GM19043 (cell line): ENCODE measurements at regions not wholly inside any gene's neighbourhood (a gene's known extent, or its start where the extent isn't known, plus 50 kb on each side); places are given as distances from the start of the nearest gene placed in this dataset.
"Not testable (repeated sequence)": the region's sequence is repeated elsewhere in the genome, so short reads cannot be mapped to it uniquely, and the experiment has no call there.

ENCODE experiments used
- ATAC-seq: cut with Tn5 transposase; IDR thresholded peaks from one replicate; pipeline ENCODE4 v1.9.1; 2021; ENCODE audit warnings: low read depth; ENCODE audit not compliant: unreplicated experiment

DNA sequence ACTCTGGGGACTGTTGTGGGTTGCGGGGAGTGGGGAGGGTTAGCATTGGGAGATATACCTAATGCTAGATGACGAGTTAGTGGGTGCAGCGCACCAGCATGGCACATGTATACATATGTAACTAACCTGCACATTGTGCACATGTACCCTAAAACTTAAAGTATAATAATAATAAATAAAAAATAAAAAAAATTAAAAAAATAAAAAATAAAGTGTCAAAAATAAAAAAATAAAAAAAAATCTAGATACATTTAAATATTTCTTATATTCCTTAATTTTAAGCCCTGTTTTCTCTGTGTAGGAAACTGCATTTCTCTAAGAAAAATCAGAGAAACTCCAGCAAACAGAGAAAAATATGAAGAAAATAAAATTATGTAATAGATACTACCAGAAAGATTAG lies 52.2 kb upstream of the SGO1 start:
- not testable (repeated sequence) for ATAC-seq

DNA sequence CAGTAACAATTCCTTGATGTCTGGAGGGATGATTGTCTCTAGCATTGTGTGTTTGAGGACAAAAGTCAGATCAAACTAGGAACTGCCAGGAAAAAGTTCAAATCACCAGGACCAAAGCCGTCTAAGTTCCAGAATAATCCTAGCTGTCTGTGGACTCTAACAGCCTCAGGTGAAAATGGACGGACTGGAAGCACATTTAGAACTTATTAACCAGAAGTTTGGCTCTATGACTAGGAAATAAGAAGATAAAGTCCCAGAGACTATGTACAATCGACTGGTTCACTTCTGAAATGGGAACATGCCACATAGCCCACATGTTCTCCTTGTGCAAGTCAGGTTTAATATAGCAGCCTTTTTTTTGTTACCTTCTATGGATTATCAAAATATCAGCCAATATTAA lies 50.6 kb upstream of the SGO1 start:
- ATAC-seq, result no peak
